Upper lobe of left lung (tissue), 6 donors: ENCODE measurements at regions not wholly inside any gene's neighbourhood (a gene's known extent, or its start where the extent isn't known, plus 50 kb on each side); places are given as distances from the start of the nearest gene placed in this dataset.

ENCODE experiments used
- ATAC-seq, 2 donors: fragments of 200-7000 bp; cut with Tn5 transposase; one replicate each; pipeline ENCODE4 v1.9.1; 2022; ENCODE audit warnings: mild to moderate bottlenecking in 2 of 2, moderate library complexity in 2 of 2; ENCODE audit not compliant: low FRiP score in 2 of 2
- DNase-seq, 2 donors: peaks; one replicate each; pipeline ENCODE4 v3.0.0-alpha.2; 2019 to 2020
- H3K27ac ChIP-seq, 4 donors: fragments of 200-600 bp; sonication (generic); one replicate each; pipeline ENCODE4 v1.5.1; 2016 to 2019
- H3K27me3 ChIP-seq, 4 donors: fragments of 200-600 bp; sonication (generic); one replicate each; pipeline ENCODE4 v1.5.1; 2017 to 2019
- H3K36me3 ChIP-seq, 4 donors: fragments of 200-600 bp; sonication (generic); one replicate each; pipeline ENCODE4 v1.5.1; 2016 to 2019
- H3K4me1 ChIP-seq, 4 donors: fragments of 200-600 bp; sonication (generic); one replicate each; pipeline ENCODE4 v1.5.1; 2018 to 2019
- H3K4me3 ChIP-seq, 4 donors: fragments of 200-600 bp; sonication (generic); one replicate each; pipeline ENCODE4 v1.5.1; 2017 to 2019; ENCODE audit warnings: mild to moderate bottlenecking in 2 of 4, moderate library complexity in 1 of 4
- H3K9me3 ChIP-seq, 4 donors: fragments of 200-600 bp; sonication (generic); one replicate each; pipeline ENCODE4 v1.5.1; 2018 to 2019
- EP300 ChIP-seq, 4 donors: sonication (generic); formaldehyde crosslinking; IDR thresholded peaks; one replicate each; pipeline ENCODE4 v1.5.1; 2017; ENCODE audit warnings: antibody characterized with exemption in 4 of 4, control low read depth in 2 of 4
- POLR2A ChIP-seq, 4 donors: fragments of 450-650 bp; IDR thresholded peaks; one replicate each; pipeline ENCODE4 v1.5.1; 2016 to 2017; ENCODE audit warnings: antibody characterized with exemption in 4 of 4, mild to moderate bottlenecking in 2 of 4
- POLR2AphosphoS5 ChIP-seq, 2 donors: sonication (generic); formaldehyde crosslinking; IDR thresholded peaks; one replicate each; pipeline ENCODE4 v1.5.1; 2017; ENCODE audit warnings: antibody characterized with exemption in 2 of 2
- WGBS, 2 donors: methylation state at CpG; one replicate each; pipeline ENCODE4 v1.1.5; 2017 to 2018; 5-methylcytosine and 5-hydroxymethylcytosine counted together
- TF ChIP-seq, protein P1 (sequence below), 6 experiments: fragments of 450-650 bp in 4 of 6; fragments of 200-600 bp in 2 of 6; sonication (generic) in 2 of 6; IDR thresholded peaks; one replicate each; pipeline ENCODE4 v1.5.1; 2016 to 2019; ENCODE audit warnings: antibody characterized with exemption in 6 of 6
- donor health status: DM: no; HTN: no; CAD: no; lungs with moderate emphysema.
- donor health status: DM: no; HTN: yes; CAD: no; lungs with severe emphysema.

DNA sequence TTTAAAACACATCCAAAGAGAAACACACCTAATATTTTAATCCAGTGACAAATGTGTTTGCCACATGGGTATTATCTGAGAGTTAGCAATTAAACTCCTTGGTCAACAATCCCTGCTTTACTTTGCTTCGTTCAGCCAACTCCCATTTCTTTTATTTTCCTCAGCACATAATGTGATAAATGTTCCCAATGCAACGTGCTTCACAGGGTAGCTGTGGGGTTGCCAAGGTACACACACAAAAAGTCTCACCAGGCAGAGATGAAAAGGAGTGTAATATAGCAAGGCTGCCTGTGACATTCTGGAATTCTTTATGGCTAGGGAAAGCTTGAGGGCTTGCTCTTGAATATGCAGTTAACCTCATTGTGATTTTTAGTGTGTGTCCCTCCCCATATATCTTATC, 208.0 kb upstream of the DIO2 start:
- Histone ChIP-seq H3K27me3 (no peaks in the 10 kb centered on the region), H3K9me3 (no peaks in the 10 kb centered on the region), H3K4me1 (no peaks in the 10 kb centered on the region), H3K36me3 (no peaks in the 10 kb centered on the region), H3K4me3 (no peak overlapping the region), H3K27ac (no peak overlapping the region)
- WGBS, 2 donors = 39 to 61% methylated on average over 2 of the region's 2 CpGs
- no peak for TF ChIP-seq EP300 (IDR thresholded peaks at IDR 0.05)
- TF ChIP-seq POLR2AphosphoS5 (IDR thresholded peaks at IDR 0.05) = no peak
- TF ChIP-seq, protein P1, sequence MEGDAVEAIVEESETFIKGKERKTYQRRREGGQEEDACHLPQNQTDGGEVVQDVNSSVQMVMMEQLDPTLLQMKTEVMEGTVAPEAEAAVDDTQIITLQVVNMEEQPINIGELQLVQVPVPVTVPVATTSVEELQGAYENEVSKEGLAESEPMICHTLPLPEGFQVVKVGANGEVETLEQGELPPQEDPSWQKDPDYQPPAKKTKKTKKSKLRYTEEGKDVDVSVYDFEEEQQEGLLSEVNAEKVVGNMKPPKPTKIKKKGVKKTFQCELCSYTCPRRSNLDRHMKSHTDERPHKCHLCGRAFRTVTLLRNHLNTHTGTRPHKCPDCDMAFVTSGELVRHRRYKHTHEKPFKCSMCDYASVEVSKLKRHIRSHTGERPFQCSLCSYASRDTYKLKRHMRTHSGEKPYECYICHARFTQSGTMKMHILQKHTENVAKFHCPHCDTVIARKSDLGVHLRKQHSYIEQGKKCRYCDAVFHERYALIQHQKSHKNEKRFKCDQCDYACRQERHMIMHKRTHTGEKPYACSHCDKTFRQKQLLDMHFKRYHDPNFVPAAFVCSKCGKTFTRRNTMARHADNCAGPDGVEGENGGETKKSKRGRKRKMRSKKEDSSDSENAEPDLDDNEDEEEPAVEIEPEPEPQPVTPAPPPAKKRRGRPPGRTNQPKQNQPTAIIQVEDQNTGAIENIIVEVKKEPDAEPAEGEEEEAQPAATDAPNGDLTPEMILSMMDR (IDR thresholded peaks at IDR 0.05) = no peak
- DNase-seq = no peak
- no peak for ATAC-seq

DNA sequence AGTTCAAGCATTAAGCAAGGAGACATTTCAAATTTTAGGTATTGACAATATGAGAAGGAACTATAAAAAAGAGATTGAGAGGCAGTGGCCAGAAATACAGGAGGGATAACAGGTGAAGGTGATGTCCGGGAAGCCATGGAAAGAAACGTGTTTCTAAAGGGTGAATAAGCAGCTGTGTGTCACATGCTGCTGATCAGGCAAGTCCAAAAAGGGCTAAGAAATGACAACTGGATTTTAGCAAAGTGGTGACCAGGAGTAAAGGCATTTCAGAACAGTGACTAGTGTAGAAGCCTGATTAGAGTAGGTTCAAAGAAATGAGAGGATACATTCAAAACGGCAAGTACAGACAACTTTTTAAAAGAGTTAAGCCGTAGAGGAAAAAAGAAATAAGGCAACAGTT, 204.3 kb upstream of the DIO2 start:
- 86 to 90% methylated on average over 4 of the region's 4 CpGs for WGBS, 2 donors
- TF ChIP-seq, protein P1 (IDR thresholded peaks at IDR 0.05) = no peak
- TF ChIP-seq EP300 (IDR thresholded peaks at IDR 0.05) (no peak), POLR2A (IDR thresholded peaks at IDR 0.05) (no peak), POLR2AphosphoS5 (IDR thresholded peaks at IDR 0.05) (no peak)
- Histone ChIP-seq H3K27ac (no peak overlapping the region), H3K27me3 (no peaks in the 10 kb centered on the region), H3K4me1 (no peaks in the 10 kb centered on the region), H3K36me3 (no peaks in the 10 kb centered on the region), H3K4me3 (no peak overlapping the region), H3K9me3 (no peaks in the 10 kb centered on the region)
- DNase-seq (no peak), ATAC-seq (no peak)

DNA sequence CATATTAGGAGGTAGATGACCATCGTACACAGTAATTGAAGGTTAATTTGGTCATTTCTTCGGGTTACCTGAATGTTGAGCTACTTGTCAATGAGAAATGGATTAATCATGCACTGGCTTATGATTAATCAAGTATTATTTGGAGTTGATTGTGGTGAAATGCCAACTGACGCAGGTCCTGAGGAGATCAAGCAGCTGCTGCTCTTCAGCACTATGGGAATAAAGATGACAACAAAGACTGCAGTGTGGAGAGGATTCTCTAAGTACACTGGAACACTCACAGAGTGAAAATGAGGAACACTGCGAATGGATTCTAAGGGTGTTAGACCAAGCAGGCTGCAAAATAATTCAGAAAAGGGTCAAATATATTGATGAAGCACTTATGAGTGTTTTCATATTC, 202.8 kb upstream of the DIO2 start:
- TF ChIP-seq EP300 (IDR thresholded peaks at IDR 0.05) (no peak), POLR2AphosphoS5 (IDR thresholded peaks at IDR 0.05) (no peak), POLR2A (IDR thresholded peaks at IDR 0.05) (no peak)
- TF ChIP-seq, protein P1 (IDR thresholded peaks at IDR 0.05) = no peak
- DNase-seq (no peak), ATAC-seq (no peak)
- WGBS, 2 donors = 79 to 83% methylated on average over 4 of the region's 4 CpGs
- no peaks in the 10 kb centered on the region for H3K4me1 ChIP-seq
- no peaks in the 10 kb centered on the region for H3K9me3 ChIP-seq
- H3K4me3 ChIP-seq = no peak overlapping the region
- no peak overlapping the region for H3K27ac ChIP-seq
- no peaks in the 10 kb centered on the region for H3K27me3 ChIP-seq
- no peaks in the 10 kb centered on the region for H3K36me3 ChIP-seq

DNA sequence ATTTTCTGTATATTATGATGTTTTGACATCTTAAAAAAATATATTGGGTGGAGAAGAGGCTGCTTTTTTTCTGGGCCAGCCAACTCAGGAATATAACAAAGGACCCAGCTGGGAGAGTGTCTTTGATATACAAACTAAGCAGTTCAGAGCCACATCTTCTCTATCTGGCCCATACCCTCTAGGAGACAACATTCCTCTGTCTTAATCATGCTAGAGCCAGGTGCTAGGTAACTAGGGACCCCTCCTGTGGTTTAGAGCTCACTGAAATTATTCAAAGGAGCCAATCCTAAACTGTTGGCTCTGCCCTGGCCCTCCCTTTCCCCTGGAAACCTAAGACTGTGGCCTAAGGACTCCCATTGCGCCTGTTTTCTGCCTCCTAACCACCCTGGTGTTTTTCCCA, 193.1 kb upstream of the DIO2 start:
- TF ChIP-seq EP300 (IDR thresholded peaks at IDR 0.05) = no peak
- TF ChIP-seq POLR2A (IDR thresholded peaks at IDR 0.05) = no peak
- Histone ChIP-seq H3K27ac (no peak overlapping the region), H3K36me3 (no peaks in the 10 kb centered on the region), H3K4me1 (no peaks in the 10 kb centered on the region), H3K9me3 (no peaks in the 10 kb centered on the region), H3K4me3 (no peak overlapping the region), H3K27me3 (no peaks in the 10 kb centered on the region)
- WGBS, 2 donors = 79 to 95% methylated on average over 1 of the region's 1 CpG
- no peak for ATAC-seq
- no peak for DNase-seq

DNA sequence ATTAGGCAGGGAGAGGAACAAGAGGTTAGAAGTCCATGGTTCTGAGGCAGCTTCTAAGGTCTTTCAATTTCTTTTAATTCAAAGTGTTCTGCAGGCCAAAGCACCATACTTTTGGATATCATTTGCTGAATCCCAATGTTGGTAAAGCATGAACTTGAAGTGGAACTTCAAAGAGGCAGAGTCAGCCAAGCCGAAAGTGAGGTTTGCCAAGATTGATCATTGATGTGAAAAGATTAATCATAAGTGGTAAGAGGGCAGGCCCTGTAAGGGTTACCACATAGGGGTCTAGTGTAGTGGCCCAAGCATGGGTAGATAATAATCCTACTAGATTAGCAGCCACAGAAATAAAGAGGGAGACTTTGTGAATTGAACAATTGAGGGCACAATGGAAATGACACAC, 191.7 kb upstream of the DIO2 start:
- no peak overlapping the region for H3K4me3 ChIP-seq
- H3K27me3 ChIP-seq = no peaks in the 10 kb centered on the region
- TF ChIP-seq EP300 (IDR thresholded peaks at IDR 0.05) = no peak
- TF ChIP-seq, protein P1 (IDR thresholded peaks at IDR 0.05) = no peak
- TF ChIP-seq POLR2AphosphoS5 (IDR thresholded peaks at IDR 0.05) = no peak
- TF ChIP-seq POLR2A (IDR thresholded peaks at IDR 0.05) = no peak
- ATAC-seq (no peak), DNase-seq (no peak)
- no peaks in the 10 kb centered on the region for H3K36me3 ChIP-seq
- H3K4me1 ChIP-seq = no peaks in the 10 kb centered on the region
- H3K9me3 ChIP-seq = peaks cover 0 to 5% (median 3%) of the 10 kb centered on the region in 4 donors
- H3K27ac ChIP-seq = no peak overlapping the region
- 76 to 93% methylated on average over 1 of the region's 1 CpG for WGBS, 2 donors
